Fibroblast of lung (primary cell): ENCODE measurements at regions not wholly inside any gene's neighbourhood (a gene's known extent, or its start where the extent isn't known, plus 50 kb on each side); places are given as distances from the start of the nearest gene placed in this dataset.

Source experiments
- EZH2 ChIP-seq: IDR thresholded peaks from 2 replicates; pipeline ENCODE4 v1.5.1; 2012; ENCODE audit warnings: low read length, control low read depth, mild to moderate bottlenecking; ENCODE audit errors: missing control alignments
- TF ChIP-seq, protein P1 (sequence below), 2 donors: IDR thresholded peaks in 1 of 2; conservative IDR thresholded peaks in 1 of 2; 1 replicate in 1 of 2; 2 replicates in 1 of 2; pipeline ENCODE4 v1.5.1; 2011 to 2012; ENCODE audit warnings: low read length in 2 of 2, control low read depth in 1 of 2, inconsistent platforms in 1 of 2, low read depth in 1 of 2, mild to moderate bottlenecking in 1 of 2

DNA sequence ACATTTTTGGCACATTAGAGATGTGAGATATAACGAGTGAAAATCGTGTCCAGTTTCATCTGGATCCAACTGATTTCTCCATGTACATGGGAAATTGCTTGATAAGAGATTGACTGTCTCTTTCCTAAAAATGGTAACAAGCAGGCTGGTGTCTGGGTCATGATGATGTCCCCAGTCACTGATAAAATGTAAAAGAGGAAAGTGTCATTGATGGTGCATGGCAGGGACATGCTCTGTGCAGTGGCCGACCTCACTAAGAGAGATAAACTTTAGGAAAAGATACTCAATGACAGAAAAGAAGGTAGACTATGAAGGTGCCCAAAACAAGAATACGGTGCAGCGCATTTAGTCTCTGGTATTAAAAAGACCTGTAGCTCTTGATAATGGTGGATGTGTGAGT lies 1517.5 kb downstream of the RPIA start:
- TF ChIP-seq, protein P1, sequence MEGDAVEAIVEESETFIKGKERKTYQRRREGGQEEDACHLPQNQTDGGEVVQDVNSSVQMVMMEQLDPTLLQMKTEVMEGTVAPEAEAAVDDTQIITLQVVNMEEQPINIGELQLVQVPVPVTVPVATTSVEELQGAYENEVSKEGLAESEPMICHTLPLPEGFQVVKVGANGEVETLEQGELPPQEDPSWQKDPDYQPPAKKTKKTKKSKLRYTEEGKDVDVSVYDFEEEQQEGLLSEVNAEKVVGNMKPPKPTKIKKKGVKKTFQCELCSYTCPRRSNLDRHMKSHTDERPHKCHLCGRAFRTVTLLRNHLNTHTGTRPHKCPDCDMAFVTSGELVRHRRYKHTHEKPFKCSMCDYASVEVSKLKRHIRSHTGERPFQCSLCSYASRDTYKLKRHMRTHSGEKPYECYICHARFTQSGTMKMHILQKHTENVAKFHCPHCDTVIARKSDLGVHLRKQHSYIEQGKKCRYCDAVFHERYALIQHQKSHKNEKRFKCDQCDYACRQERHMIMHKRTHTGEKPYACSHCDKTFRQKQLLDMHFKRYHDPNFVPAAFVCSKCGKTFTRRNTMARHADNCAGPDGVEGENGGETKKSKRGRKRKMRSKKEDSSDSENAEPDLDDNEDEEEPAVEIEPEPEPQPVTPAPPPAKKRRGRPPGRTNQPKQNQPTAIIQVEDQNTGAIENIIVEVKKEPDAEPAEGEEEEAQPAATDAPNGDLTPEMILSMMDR (conservative IDR thresholded peaks at IDR 0.05 in 1 of 2, IDR thresholded peaks at IDR 0.05 in 1 of 2; ENCODE audit: low read depth in 1 of 2, low read length in 2 of 2), result no peak
- no peak for TF ChIP-seq EZH2
